H1 (cell line): ENCODE measurements at regions not wholly inside any gene's neighbourhood (a gene's known extent, or its start where the extent isn't known, plus 50 kb on each side); places are given as distances from the start of the nearest gene placed in this dataset.

ENCODE experiments used
- CTCF ChIA-PET: fragments of 300-600 bp; sonication (Branson Sonifier 250); formaldehyde crosslinking; loops from one replicate; lab custom pipeline; 2021; ENCODE audit not compliant: partially characterized antibody; lab: Charles Lee
- POLR2A ChIA-PET: fragments of 300-600 bp; sonication (Branson Sonifier 250); formaldehyde crosslinking; loops from one replicate; lab custom pipeline; 2021; ENCODE audit warnings: inconsistent platforms; ENCODE audit not compliant: partially characterized antibody; lab: Charles Lee
- DNase-seq, 2 experiments: peaks; one replicate each; pipeline versions ENCODE4 v3.0.0 to v3.0.0-alpha.2; 2010 to 2022; ENCODE audit warnings: low spot score in 2 of 2, low read depth in 1 of 2, mixed read lengths in 1 of 2
- FAIRE-seq: peaks from 2 replicates; lab custom pipeline; 2011; peaks lifted over from hg19 to GRCh38; lab: Jason Lieb, UNC
- H2AFZ ChIP-seq: 2 replicates; pipeline ENCODE4 v1.8.1; 2012; ENCODE audit warnings: low read length, inconsistent platforms
- H2AK5ac ChIP-seq: 2 replicates; pipeline ENCODE4 v1.6.1; 2013; ENCODE audit warnings: low read depth, low read length
- H2BK120ac ChIP-seq: replicated peaks from 2 replicates; pipeline ENCODE3; 2013; ENCODE audit warnings: low read depth, low read length, inconsistent platforms
- H2BK12ac ChIP-seq: 2 replicates; pipeline ENCODE4 v1.6.1; 2013; ENCODE audit warnings: low read depth, low read length
- H2BK15ac ChIP-seq: 2 replicates; pipeline ENCODE4 v1.6.1; 2013; ENCODE audit warnings: low read length
- H2BK20ac ChIP-seq: 2 replicates; pipeline ENCODE4 v1.6.1; 2013; ENCODE audit warnings: low read length
- H2BK5ac ChIP-seq: 2 replicates; pipeline ENCODE4 v1.6.1; 2013; ENCODE audit warnings: low read depth, low read length
- H3K14ac ChIP-seq: 2 replicates; pipeline ENCODE4 v1.6.1; 2013; ENCODE audit warnings: inconsistent platforms; ENCODE audit not compliant: insufficient read length
- H3K18ac ChIP-seq: 2 replicates; pipeline ENCODE4 v1.6.1; 2013; ENCODE audit warnings: low read length; ENCODE audit errors: extremely low read depth
- H3K23ac ChIP-seq: 2 replicates; pipeline ENCODE4 v1.6.1; 2013; ENCODE audit warnings: inconsistent platforms; ENCODE audit not compliant: insufficient read length
- H3K23me2 ChIP-seq: 2 replicates; pipeline ENCODE4 v1.6.1; 2013; ENCODE audit warnings: low read depth, low read length
- H3K27ac ChIP-seq: 2 replicates; pipeline ENCODE4 v1.6.1; 2011; ENCODE audit warnings: low read depth, low read length, inconsistent platforms
- H3K27me3 ChIP-seq, 4 experiments: replicated peaks in 1 of 4; 1 replicate in 1 of 4; 2 replicates in 3 of 4; pipeline versions ENCODE4 v1.6.1 to v1.8.1; 2011 to 2013; ENCODE audit warnings: low read length in 3 of 4, mild to moderate bottlenecking in 3 of 4, inconsistent platforms in 2 of 4, mixed read lengths in 2 of 4, moderate library complexity in 1 of 4; ENCODE audit not compliant: control insufficient read depth in 3 of 4, insufficient read depth in 3 of 4; ENCODE audit errors: extremely low read depth in 1 of 4
- H3K36me3 ChIP-seq, 4 experiments: 2 replicates each; pipeline versions ENCODE4 v1.6.1 to v1.8.1; 2011 to 2013; ENCODE audit warnings: mild to moderate bottlenecking in 4 of 4, low read length in 3 of 4, moderate library complexity in 2 of 4, control low read depth in 1 of 4, inconsistent platforms in 1 of 4; ENCODE audit not compliant: insufficient read depth in 4 of 4, control insufficient read depth in 2 of 4
- H3K4ac ChIP-seq: replicated peaks from 2 replicates; pipeline ENCODE3; 2013; ENCODE audit warnings: low read length, low read depth, mixed read lengths, inconsistent platforms; ENCODE audit not compliant: insufficient read length
- H3K4me1 ChIP-seq, 4 experiments: replicated peaks in 1 of 4; 1 replicate in 1 of 4; 2 replicates in 3 of 4; pipeline versions ENCODE4 v1.6.1 to v1.8.1; 2011 to 2013; ENCODE audit warnings: low read length in 3 of 4, inconsistent platforms in 2 of 4, mixed read lengths in 1 of 4; ENCODE audit not compliant: insufficient read depth in 4 of 4, control insufficient read depth in 3 of 4
- H3K4me2 ChIP-seq, 2 experiments: 2 replicates each; pipeline versions ENCODE4 v1.6.1 to v1.8.1; 2011 to 2013; ENCODE audit warnings: low read depth in 2 of 2, low read length in 2 of 2, control low read depth in 1 of 2, inconsistent platforms in 1 of 2, mild to moderate bottlenecking in 1 of 2; ENCODE audit not compliant: insufficient read depth in 1 of 2
- H3K4me3 ChIP-seq, 4 experiments: fragments of 200-600, 300-600 bp in 1 of 4; sonication (generic), shearing (Covaris generic), sonication (Bioruptor Twin) in 1 of 4; 2 replicates each; pipeline versions ENCODE4 v1.5.1 to v1.8.1; 2011 to 2016; ENCODE audit warnings: low read length in 4 of 4, low read depth in 3 of 4, control low read depth in 2 of 4, inconsistent platforms in 2 of 4, mild to moderate bottlenecking in 2 of 4, mixed read lengths in 1 of 4, moderate library complexity in 1 of 4; ENCODE audit not compliant: insufficient read depth in 2 of 4; ENCODE audit errors: extremely low read depth in 1 of 4
- H3K56ac ChIP-seq: replicated peaks from 2 replicates; pipeline ENCODE3; 2013; ENCODE audit warnings: low read depth, mild to moderate bottlenecking, mixed read lengths, low read length, inconsistent platforms; ENCODE audit not compliant: insufficient read length
- H3K79me1 ChIP-seq: 2 replicates; pipeline ENCODE4 v1.6.1; 2013; ENCODE audit warnings: low read depth, low read length, control low read depth
- H3K79me2 ChIP-seq, 2 experiments: 2 replicates each; pipeline versions ENCODE4 v1.6.1 to v1.8.1; 2012 to 2013; ENCODE audit warnings: low read length in 2 of 2, mild to moderate bottlenecking in 2 of 2, inconsistent platforms in 1 of 2; ENCODE audit not compliant: insufficient read depth in 2 of 2, control insufficient read depth in 1 of 2
- H3K9ac ChIP-seq, 4 experiments: replicated peaks in 1 of 4; 1 replicate in 1 of 4; 2 replicates in 3 of 4; pipeline versions ENCODE4 v1.6.1 to v1.8.1; 2011 to 2013; ENCODE audit warnings: low read depth in 3 of 4, low read length in 3 of 4, control low read depth in 2 of 4, mild to moderate bottlenecking in 2 of 4, moderate library complexity in 2 of 4, inconsistent platforms in 1 of 4; ENCODE audit errors: extremely low read depth in 1 of 4
- H3K9me3 ChIP-seq, 2 experiments: 2 replicates each; pipeline versions ENCODE4 v1.6.1 to v1.8.1; 2012 to 2013; ENCODE audit warnings: mild to moderate bottlenecking in 2 of 2, moderate library complexity in 2 of 2, control low read depth in 1 of 2, inconsistent platforms in 1 of 2, low read depth in 1 of 2, low read length in 1 of 2, mixed read lengths in 1 of 2; ENCODE audit not compliant: insufficient read depth in 2 of 2
- H4K20me1 ChIP-seq, 2 experiments: replicated peaks in 1 of 2; 2 replicates each; pipeline versions ENCODE3 to v1.8.1; 2011 to 2013; ENCODE audit warnings: inconsistent platforms in 2 of 2, low read length in 2 of 2, mild to moderate bottlenecking in 1 of 2; ENCODE audit not compliant: insufficient read depth in 2 of 2, control insufficient read depth in 1 of 2
- H4K5ac ChIP-seq: 2 replicates; pipeline ENCODE4 v1.6.1; 2013; ENCODE audit warnings: low read length, low read depth, mixed read lengths, inconsistent platforms; ENCODE audit not compliant: insufficient read length
- H4K8ac ChIP-seq: 2 replicates; pipeline ENCODE4 v1.8.0; 2013; ENCODE audit warnings: mild to moderate bottlenecking, moderate library complexity, low read length, inconsistent platforms; ENCODE audit not compliant: insufficient read depth; ENCODE audit errors: extremely low read depth
- H4K91ac ChIP-seq: replicated peaks from 2 replicates; pipeline ENCODE3; 2013; ENCODE audit warnings: low read length, mixed read lengths, inconsistent platforms; ENCODE audit not compliant: insufficient read length
- CHD1 ChIP-seq: IDR thresholded peaks from 2 replicates; pipeline ENCODE4 v1.6.1; 2012; ENCODE audit warnings: low read depth, low read length, improper control_type of control experiment
- EZH2 ChIP-seq: fragments of 200-600 bp; sonication (generic); IDR thresholded peaks from 2 replicates; pipeline ENCODE4 v1.7.1; 2012; ENCODE audit warnings: low read depth, mild to moderate bottlenecking, moderate library complexity, low read length, inconsistent platforms; ENCODE audit not compliant: severe bottlenecking
- HDAC2 ChIP-seq, 2 experiments: fragments of 300-600 bp in 1 of 2; sonication (generic) in 1 of 2; IDR thresholded peaks; 2 replicates each; pipeline ENCODE4 v1.6.1; 2011 to 2012; ENCODE audit warnings: low read depth in 2 of 2, low read length in 2 of 2, mild to moderate bottlenecking in 2 of 2, moderate library complexity in 2 of 2, borderline replicate concordance in 1 of 2, inconsistent platforms in 1 of 2
- KDM4A ChIP-seq: IDR thresholded peaks from one replicate; pipeline ENCODE4 v1.7.1; 2012; ENCODE audit warnings: low read depth, mild to moderate bottlenecking, moderate library complexity, low read length, inconsistent platforms; ENCODE audit not compliant: severe bottlenecking
- POLR2A ChIP-seq, 2 experiments: IDR thresholded peaks; 1 replicate in 1 of 2; 2 replicates in 1 of 2; pipeline ENCODE4 v1.6.1; 2011; ENCODE audit warnings: low read depth in 2 of 2, low read length in 2 of 2, mild to moderate bottlenecking in 2 of 2; ENCODE audit errors: control extremely low read depth in 1 of 2
- RFX5 ChIP-seq: IDR thresholded peaks from 2 replicates; pipeline ENCODE4 v1.6.1; 2011; ENCODE audit warnings: low read depth, low read length, improper control_type of control experiment, borderline replicate concordance
- SIRT6 ChIP-seq: IDR thresholded peaks from one replicate; pipeline ENCODE4 v1.7.1; 2012; ENCODE audit warnings: low read length, inconsistent platforms
- SP4 ChIP-seq: IDR thresholded peaks from 2 replicates; pipeline ENCODE4 v1.6.1; 2012; ENCODE audit warnings: low read length, inconsistent platforms
- TAF1 ChIP-seq: IDR thresholded peaks from 2 replicates; pipeline ENCODE4 v1.6.1; 2011; ENCODE audit warnings: mild to moderate bottlenecking, low read depth, low read length
- WGBS, 2 experiments: shearing (Covaris generic) in 1 of 2; methylation state at CpG; one replicate each; pipeline versions ENCODE4 v1.1.6 to v1.1.7; 2013 to 2015; ENCODE audit warnings: low lambda C conversion rate in 2 of 2, mixed read lengths in 2 of 2, inconsistent platforms in 1 of 2, low coverage in 1 of 2, missing lambda C conversion rate in 1 of 2; ENCODE audit not compliant: insufficient replicate concordance in 2 of 2, insufficient coverage in 1 of 2, insufficient read length in 1 of 2; ENCODE audit errors: extremely low coverage in 1 of 2, missing lambda C conversion rate in 1 of 2; 5-methylcytosine and 5-hydroxymethylcytosine counted together
- TF ChIP-seq, protein P1 (sequence below): IDR thresholded peaks from 2 replicates; pipeline ENCODE4 v1.6.1; 2011; ENCODE audit warnings: low read depth, mild to moderate bottlenecking, low read length; ENCODE audit not compliant: insufficient read depth
- TF ChIP-seq, protein P2 (sequence below): IDR thresholded peaks from 2 replicates; pipeline ENCODE4 v1.6.1; 2012; ENCODE audit warnings: low read length, inconsistent platforms
- TF ChIP-seq, protein P3 (sequence below): IDR thresholded peaks from 2 replicates; pipeline ENCODE4 v1.6.1; 2012; ENCODE audit warnings: inconsistent platforms

DNA sequence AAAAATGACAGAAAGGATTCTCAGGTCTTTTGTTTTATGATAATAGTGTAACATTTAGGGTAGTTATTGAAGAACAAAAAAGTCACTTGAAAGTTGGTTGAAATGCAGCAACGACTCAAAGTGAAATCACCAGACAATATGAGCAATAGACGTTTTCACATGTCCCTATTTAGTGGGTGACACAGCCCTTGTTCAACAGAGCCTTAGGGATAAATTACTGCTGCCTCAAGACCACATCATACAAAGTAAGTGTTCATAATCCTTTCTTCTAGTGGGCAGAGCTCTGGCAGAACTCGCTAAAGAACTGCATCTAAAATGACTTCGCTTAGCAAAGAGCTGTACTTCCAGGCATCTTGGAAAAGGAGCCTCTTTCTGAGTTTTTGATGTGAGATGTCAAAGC lies 128.5 kb upstream of the LMNTD1 start:
- no peak overlapping the region for H4K8ac ChIP-seq
- H3K9me3 ChIP-seq: no peaks in the 10 kb centered on the region
- no peak overlapping the region for H2BK20ac ChIP-seq
- H3K27ac ChIP-seq: no peak overlapping the region
- no peaks in the 10 kb centered on the region for H3K27me3 ChIP-seq
- H3K79me1 ChIP-seq: no peaks in the 10 kb centered on the region
- H3K4me2 ChIP-seq: no peak overlapping the region
- no peaks in the 10 kb centered on the region for H3K79me2 ChIP-seq
- POLR2A ChIA-PET: no interaction called here
- no peaks in the 10 kb centered on the region for H3K36me3 ChIP-seq
- H2BK5ac ChIP-seq: no peak overlapping the region
- H2BK15ac ChIP-seq: no peak overlapping the region
- H3K18ac ChIP-seq: no peak overlapping the region
- CTCF ChIA-PET: interaction anchor here (0.5 kb wide), 1 partner anchor 311 kb away, joined by 4 read pairs; no protein-coding TSS in a partner anchor
- no peak overlapping the region for H3K14ac ChIP-seq
- no peak for TF ChIP-seq EZH2
- TF ChIP-seq RFX5: no peak
- TF ChIP-seq CHD1: no peak
- TF ChIP-seq KDM4A: no peak
- TF ChIP-seq HDAC2 (IDR thresholded peaks at IDR 0.05; ENCODE audit: borderline replicate concordance in 1 of 2, low read depth in 2 of 2, low read length in 2 of 2): no peak
- no peak for TF ChIP-seq POLR2A (IDR thresholded peaks at IDR 0.05; ENCODE audit: control extremely low read depth in 1 of 2, low read depth in 2 of 2, low read length in 2 of 2)
- no peak for TF ChIP-seq SIRT6
- TF ChIP-seq, protein P1, sequence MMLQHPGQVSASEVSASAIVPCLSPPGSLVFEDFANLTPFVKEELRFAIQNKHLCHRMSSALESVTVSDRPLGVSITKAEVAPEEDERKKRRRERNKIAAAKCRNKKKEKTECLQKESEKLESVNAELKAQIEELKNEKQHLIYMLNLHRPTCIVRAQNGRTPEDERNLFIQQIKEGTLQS: no peak
- TF ChIP-seq SP4: no peak
- TF ChIP-seq TAF1: no peak
- TF ChIP-seq, protein P2, sequence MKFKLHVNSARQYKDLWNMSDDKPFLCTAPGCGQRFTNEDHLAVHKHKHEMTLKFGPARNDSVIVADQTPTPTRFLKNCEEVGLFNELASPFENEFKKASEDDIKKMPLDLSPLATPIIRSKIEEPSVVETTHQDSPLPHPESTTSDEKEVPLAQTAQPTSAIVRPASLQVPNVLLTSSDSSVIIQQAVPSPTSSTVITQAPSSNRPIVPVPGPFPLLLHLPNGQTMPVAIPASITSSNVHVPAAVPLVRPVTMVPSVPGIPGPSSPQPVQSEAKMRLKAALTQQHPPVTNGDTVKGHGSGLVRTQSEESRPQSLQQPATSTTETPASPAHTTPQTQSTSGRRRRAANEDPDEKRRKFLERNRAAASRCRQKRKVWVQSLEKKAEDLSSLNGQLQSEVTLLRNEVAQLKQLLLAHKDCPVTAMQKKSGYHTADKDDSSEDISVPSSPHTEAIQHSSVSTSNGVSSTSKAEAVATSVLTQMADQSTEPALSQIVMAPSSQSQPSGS: no peak
- TF ChIP-seq, protein P3, sequence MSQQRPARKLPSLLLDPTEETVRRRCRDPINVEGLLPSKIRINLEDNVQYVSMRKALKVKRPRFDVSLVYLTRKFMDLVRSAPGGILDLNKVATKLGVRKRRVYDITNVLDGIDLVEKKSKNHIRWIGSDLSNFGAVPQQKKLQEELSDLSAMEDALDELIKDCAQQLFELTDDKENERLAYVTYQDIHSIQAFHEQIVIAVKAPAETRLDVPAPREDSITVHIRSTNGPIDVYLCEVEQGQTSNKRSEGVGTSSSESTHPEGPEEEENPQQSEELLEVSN: no peak
- no peak overlapping the region for H2AFZ ChIP-seq
- no peak overlapping the region for H3K56ac ChIP-seq
- H3K4me1 ChIP-seq: peaks cover 0 to 4% (median 3%) of the 10 kb centered on the region in 4 experiments; a peak in 2 of 7 replicates
- no peak overlapping the region for H2AK5ac ChIP-seq
- H3K4ac ChIP-seq: no peak overlapping the region
- FAIRE-seq (no peak), DNase-seq (no peak)
- H2BK12ac ChIP-seq: no peak overlapping the region
- H3K23me2 ChIP-seq: no peaks in the 10 kb centered on the region
- no peak overlapping the region for H3K23ac ChIP-seq
- no peak overlapping the region for H4K91ac ChIP-seq
- H3K4me3 ChIP-seq: no peak overlapping the region
- H3K9ac ChIP-seq: no peak overlapping the region
- no peaks in the 10 kb centered on the region for H4K20me1 ChIP-seq
- no peak overlapping the region for H4K5ac ChIP-seq
- 83% methylated on average over 4 of the region's 4 CpGs; no CpG with 5 or more reads in 1 of the 2 experiments for WGBS, 2 experiments
- H2BK120ac ChIP-seq: no peak overlapping the region
